ENCODE measurements at regions not wholly inside any gene's neighbourhood (a gene's known extent, or its start where the extent isn't known, plus 50 kb on each side); places are given as distances from the start of the nearest gene placed in this dataset.

- DNase-seq = no peak
Measured at GRCh38 chrX:36947214-36947613, 61.0 kb upstream of the FAM47C start.

- no peak for DNase-seq
Measured at GRCh38 chrX:36950495-36951253, 57.5 kb upstream of the FAM47C start.

GRCh38 chrX:36957425-36958328 is 50.5 kb upstream of the FAM47C start:
- peak; percentile 2 for DNase-seq

All from fibroblast of skin of back (primary cell).